NCI-H748 (cell line): ENCODE measurements at regions not wholly inside any gene's neighbourhood (a gene's known extent, or its start where the extent isn't known, plus 50 kb on each side); places are given as distances from the start of the nearest gene placed in this dataset.
"Not testable (repeated sequence)": the region's sequence is repeated elsewhere in the genome, so short reads cannot be mapped to it uniquely, and the experiment has no call there.

ENCODE experiments used
- DNase-seq: peaks from one replicate; lab custom pipeline; 2025; ENCODE audit not compliant: unreplicated experiment; lab: John Stamatoyannopoulos, UW

DNA sequence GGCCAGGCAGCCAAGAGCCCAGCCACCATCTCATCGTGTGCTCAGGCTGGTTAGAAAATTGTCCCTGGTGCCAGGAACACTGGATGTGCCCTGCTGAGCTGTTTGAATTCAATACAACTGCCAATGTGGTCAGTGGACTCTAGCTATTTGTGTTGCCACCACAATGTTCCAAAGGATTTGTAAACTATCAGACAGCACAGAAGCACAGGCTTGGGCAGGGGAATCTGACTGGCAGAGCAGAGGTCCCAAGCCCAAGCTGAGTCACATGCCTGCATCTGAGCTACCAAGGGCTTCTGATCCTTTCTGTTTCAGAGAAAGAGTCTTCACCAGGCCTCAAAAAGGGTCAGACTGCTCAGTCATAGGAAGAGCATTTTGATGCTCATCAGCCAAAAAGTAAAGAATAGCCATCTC is 232.1 kb upstream of the SEMA3C start:
- DNase-seq, result no peak

DNA sequence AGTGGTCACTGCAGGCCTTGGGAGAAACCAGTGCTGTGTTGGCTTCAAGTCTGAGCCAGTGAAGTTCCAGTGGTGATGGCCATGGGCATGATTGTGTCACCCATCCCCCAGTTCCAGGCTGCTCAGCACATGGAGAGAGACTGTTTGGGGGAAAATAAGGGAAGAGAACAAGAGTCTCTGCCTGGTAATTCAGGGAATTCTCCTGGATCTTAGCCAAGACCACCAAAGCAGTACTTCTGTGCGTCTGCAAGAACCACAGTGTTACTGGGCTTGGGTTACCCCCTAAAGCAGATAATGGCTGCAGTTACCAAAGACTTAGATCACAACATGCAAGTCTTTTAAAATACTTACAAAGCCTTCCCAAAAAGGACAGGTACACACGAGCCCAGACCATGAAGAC is 225.0 kb upstream of the SEMA3C start:
- DNase-seq, result no peak

DNA sequence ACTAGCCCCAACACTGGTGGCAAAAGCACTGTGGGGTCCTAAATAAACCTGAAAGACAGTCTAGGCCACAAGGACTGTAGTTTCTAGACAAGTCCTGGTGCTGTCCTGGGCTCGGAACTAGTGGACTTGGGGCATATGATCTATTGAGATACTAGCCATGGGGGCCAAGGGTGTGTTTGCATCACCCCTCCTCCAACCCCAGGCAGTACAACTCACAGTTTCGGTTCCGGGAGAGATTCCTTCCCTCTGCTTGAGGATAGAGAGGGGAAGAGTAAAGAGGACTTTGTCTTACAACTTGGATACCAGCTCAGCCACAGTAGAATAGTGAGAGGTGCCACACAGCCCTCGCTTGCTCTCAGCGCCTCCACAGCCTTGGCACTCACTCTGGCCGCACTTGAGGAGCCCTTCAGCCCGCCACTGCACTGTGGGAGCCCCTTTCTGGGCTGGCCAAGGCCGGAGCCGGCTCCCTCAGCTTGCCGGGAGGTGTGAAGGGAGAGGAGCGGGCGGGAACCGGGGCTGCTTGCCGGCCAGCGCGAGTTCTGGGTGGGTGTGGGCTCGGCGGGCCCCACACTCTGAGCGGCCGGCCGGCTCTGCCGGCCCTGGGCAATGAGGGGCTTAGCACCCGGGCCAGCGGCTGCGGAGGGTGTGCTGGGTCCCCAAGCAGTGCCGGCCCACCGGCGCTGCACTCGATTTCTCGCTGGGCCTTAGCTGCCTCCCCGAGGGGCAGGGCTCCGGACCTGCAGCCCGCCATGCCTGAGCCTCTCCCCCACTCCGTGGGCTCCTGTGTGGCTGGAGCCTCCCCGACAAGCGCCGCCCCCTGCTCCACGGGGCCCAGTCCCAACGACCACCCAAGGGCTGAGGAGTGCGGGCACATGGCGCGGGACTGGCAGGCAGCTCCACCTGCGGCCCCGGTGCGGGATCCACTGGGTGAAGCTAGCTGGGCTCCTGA is 222.7 kb upstream of the SEMA3C start:
- not testable (repeated sequence) for DNase-seq

DNA sequence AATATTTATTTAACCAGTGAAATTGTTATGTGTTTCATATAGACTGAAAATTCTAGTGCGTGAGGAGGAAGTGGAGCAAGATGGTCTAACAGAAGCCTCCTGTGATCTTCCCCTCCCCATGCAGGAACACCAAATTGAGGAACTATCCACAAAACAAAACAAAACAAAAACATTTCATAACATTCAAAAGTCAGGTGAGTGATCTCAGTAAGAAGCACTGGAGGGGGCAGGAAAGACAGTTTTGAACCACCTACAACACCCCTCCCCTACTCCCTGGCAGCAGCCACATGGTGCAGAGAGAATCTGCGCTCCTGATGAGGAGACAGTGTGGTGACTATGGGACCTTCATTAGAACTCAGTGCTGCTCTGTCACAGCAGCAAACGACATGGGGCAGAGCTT is 221.9 kb upstream of the SEMA3C start:
- DNase-seq, result no peak

DNA sequence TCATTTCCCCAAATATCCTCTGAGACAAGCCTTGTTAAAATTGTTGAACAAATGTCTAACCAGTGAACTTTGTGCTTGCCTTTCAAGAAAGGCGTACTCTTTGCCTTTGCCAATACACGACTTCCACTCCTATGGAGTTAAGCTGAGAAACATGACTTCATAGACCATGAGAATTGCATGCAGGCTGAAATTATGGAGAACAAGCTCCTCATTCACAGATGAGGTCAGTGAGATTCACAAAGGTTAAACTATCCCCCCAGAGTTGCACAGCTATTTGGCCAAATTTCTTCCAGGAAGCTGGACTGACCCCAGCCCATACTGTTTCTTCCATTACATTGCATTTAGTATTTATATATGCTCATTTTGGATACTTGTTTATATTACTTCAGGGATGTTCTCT is 221.4 kb upstream of the SEMA3C start:
- DNase-seq, result no peak

DNA sequence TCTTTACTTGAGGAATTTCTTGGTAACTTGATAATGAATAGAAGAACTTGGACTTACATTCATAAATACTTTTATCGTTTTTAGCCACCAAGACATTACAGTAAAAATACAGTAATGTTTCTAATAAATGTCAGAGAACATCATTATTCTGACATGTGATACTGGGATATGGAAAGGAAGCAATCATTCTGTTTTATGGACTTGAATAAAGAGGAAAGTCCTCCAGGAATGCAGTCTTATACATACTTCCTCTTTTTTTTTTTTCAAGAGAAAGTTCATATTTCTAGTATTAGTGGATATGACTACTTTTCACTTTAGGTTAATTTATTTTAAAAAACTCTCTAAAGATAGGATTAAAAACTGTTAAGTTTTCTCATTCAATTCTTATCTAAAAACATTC is 220.0 kb upstream of the SEMA3C start:
- DNase-seq, result no peak

DNA sequence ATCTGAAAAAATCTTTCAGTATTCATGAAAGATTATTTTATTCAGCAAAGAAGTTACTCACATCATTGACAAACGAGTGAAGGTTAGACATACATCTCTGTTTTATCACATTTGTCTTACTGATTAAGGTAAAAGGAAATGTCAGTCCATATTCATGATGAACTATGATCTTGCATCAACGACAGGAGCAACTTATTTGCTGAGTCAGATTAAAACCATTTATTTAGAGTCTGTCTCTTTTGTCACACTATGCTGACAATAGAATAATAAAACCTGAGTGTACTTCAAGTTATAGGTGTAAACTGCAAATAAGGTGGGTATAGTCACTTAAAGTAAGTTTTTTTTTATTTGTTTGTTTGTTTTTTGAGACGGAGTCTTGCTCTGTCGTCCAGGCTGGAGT is 216.5 kb upstream of the SEMA3C start:
- DNase-seq, result no peak

DNA sequence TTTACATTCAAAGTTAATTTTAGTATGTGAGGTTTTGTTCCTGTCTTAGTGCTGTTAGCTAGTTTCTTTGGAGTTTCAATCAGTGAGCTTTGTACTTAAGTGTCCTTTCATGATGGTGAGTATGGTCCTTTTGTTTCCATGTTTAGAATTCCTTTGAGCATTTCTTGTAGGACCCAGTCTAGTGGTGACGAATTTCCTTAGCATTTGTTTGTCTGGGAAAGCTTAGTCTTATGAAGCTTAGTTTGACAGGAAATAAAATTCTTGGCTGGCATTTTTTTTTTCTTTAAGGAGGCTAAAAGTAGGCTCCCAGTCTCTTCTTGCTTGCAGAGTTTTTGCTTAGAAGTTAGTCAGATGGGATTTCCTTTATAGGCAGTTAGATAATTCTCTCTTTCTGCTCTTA is 209.2 kb upstream of the SEMA3C start:
- DNase-seq, result no peak

DNA sequence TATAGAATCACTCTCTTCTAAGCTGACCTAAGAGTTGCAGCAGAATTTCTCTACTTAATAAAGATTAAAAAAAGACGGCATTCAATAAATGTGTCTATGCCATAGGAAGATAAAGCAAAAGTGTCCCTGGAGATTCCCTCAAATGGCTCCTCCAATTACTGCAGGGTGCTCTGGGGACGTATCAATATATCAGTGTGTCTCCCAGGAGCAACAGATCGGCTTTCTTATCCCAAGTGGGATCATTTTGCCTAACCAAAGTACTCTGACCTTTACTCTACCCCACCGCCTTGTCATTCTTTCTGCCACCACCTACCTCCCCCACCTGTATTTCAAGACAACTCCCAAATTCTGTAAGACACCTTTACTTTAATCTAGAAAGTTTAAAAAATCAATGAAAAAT is 202.0 kb upstream of the SEMA3C start:
- no peak for DNase-seq

DNA sequence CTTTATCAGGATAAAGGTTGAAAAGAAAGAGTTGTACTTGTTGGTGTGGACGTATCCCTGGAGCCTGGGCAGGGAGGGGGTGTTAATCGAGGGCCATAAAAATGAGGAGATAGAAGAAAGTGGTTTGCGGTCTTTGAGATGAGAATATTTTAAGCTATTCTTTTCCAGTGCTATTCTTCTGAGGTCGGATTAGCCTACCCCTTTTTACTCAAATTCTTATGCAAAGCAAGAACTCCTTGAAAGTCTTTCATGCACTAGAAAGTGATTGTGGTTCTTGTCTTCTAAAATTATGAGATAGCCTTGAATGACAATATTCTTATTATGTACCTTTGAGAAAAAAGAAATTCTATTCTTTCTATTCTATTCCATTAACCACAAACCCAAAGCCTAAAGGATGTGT is 201.3 kb upstream of the SEMA3C start:
- no peak for DNase-seq

DNA sequence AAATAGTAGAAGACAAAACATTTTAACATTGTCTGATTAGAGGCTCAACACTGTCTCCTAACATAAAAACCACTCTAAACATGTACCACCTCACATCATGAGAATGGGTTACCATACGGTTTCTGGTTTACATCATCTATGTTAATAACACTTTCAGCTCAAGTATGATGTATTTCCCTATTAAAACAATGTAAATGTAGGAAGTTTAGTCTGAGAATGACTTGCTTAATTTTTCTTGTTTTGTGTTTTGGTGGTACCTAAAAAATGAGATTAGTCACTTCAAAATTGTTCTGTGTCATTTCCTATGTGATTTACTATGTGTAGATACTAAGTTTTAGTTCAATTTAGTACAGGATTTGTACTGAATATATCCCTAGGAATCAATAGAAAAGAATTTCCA is 195.8 kb upstream of the SEMA3C start:
- no peak for DNase-seq

DNA sequence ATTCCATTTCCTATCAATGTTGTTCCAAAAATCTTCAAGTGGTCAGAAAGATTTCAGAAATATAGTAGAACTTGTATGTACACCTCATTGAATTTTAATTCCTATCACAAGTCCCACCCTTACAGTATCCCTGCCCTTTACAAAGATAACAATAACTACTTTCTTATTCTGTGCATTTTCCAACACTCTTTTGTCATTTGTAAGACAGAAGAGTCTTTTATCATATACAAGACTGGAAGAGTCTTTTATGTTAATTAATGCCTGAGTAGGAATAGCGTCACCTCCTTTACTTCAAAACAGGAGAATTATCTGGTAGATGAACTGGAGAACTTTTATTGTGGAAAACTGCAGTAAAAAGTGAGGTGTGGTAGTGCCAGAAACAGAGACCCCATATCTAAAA is 193.9 kb upstream of the SEMA3C start:
- DNase-seq, result no peak

DNA sequence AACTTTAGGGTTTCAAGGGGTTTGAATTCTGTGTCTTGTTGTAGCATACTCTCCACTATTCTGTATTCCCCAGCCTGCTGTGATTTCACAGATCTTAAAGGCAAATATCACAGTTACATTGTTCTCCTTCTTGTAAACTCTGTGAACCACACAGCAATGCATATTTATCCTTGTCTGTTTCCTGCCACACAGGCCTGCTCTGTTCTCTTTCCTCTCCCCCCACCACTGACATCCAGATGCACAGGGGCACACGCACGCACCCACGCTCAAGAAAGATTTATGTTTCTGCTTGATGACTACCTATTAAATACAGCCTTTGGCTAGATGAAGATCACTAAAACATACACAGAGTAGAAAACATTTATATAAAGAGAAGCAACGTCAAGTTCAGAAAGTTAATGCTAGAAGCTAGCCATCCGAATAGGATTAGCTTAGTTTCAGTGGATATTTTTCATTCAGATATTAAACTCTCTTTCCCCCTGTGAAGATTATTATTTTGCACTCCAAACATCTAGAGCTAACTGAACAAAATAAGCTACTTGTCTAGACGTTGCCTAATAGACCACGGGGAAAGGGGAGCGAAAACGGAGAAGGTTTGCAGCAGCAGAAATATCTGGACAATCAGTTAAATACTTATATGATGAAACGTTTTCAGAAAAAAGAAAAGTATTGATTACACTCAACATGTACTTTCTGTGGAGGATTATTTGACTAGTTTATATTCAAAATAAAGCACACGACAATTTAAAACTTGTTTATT is 193.1 kb upstream of the SEMA3C start:
- no peak for DNase-seq

DNA sequence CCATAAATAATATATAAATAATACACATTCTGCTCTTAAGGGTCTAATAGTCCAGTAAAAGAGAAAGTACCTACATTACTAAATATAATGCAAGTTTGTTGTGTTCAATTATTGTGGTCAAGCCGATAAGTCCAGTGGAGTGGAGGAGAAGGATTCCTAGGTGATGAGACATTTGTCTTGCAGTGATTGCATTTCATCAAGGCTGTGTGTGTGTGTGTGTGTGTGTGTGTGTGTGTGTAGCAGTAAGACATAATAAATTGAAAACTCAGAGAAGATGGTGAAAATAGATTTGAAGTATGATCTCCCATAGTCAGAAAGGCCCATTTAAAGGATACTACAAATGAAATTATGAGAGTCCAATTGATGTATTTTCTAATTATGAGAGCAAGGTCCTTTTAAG is 192.5 kb upstream of the SEMA3C start:
- no peak for DNase-seq

DNA sequence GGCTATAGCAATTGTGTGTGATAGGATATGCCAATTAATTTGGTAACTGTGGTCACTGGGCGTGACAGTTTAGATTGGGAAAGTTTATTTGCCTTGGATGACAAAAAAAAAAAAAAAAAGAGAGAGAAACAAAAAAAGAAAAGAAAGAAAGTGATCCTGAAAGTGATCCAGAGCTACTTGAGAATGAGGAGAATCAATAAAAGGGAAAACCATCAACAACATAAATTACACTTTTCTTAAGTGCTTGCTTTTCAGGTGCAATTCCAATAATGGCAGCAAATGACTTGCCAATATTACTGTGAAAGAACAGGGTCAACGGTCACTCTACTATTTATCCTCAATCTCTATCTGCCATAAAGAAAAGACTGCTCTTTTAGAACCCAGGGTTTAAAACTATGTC is 191.8 kb upstream of the SEMA3C start:
- DNase-seq, result peak; percentile 74

DNA sequence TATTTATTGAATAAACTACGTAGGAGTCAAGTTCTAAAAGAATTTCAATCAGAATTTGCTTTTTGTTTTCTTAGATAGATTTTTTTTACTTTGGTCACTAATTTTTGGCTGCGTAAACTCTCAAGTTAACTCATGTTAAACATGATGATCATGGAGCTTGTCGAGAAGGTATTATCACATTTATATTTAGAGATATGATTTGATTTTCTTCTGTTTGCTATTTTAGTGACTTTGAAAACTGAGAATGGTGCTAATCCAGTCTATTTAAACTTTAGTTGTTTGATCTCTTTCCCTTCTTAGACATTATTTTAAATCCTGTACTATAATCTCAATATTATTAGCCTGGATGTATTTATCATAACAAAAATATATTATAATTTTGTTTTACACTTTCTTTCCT is 179.4 kb upstream of the SEMA3C start:
- no peak for DNase-seq

DNA sequence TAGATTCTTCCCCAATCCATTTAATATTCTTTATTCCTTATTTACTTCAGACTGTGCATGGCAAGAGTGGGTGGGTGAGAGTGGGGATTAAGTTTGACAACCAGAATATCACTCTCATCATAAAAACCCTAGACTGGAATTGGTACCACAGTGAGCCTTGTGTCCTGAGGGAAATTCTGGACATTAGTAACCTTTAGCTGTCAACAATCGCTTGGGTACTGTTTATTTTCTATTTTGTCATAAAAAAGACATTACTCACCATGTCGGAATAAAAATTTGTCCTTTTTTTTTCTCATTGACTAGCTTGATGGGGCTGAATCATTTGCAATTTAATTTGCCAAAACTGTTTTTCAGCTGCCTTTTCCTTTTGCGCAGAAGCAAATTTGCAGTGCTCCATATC is 176.1 kb upstream of the SEMA3C start:
- no peak for DNase-seq

DNA sequence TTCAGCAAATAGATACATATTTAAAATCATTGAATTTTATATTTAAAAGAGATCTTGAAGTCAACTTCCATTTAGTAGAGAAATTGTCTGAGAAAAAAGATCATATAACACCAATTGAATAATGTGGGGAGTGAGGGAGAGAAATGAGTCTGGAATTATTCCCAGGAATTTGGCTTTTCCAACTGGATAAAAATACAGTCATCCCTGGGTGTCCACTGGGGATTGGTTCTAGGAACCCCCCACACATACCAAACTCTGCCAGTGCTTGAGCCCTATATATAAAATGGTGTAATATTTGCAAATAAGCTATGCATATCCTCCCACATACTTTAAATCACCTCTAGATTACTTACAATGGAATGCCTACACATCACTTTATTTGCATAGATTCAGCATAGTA is 162.8 kb upstream of the SEMA3C start:
- DNase-seq, result no peak

DNA sequence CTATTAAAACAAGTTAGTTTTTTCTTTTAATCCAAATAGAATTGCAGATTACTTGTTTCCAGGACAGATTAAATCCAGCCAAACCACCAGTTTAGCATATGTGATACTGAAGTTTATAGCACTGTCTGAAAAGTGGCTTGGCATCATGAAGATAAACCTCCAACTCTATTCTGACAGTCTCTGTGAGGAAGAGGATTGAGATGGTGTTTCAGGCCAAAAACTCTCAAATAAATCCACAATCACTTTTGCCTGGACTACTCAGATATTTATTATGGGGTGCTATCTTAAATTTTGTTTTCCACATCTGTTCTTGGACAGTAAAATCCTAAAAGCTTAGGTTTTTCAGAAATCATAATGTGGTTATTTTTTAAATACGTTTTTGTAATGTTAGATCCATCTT is 161.7 kb upstream of the SEMA3C start:
- DNase-seq, result no peak

DNA sequence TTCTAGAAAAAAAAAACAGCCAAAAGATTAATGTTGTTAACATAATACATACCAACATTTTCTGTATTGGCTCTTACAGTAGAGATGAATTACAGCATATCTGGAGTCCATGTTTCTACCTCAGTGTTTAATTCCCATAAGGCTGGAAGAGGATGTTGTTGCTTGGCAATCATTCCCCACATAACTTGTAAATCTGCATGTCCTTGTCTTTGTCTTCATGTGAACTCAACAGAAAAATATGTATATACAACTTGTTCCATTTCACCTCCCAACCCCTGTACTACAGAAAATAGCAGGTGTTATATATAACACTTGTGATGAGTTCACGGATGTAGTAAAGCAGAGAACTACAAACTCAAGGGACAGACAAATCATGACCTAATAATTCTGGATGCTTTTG is 160.9 kb upstream of the SEMA3C start:
- DNase-seq, result no peak

DNA sequence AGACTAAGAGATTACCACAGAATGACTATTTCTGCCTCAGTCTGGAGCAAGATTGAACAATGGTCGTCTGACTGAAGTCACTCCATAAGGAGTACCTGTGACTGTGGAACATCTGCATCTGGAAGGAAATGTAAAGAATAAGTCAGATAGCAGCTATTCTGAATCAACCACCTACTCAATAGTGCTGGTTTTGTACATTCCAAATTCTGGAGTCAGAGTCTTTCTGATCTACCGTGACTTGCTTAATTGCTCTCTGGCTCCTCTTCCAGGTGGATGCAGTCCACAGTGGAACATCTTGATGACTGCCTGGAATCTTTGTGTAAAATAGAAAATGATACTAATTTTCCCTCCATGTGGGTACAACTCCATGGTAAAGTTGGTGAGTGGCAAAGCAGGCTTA is 156.3 kb upstream of the SEMA3C start:
- no peak for DNase-seq

DNA sequence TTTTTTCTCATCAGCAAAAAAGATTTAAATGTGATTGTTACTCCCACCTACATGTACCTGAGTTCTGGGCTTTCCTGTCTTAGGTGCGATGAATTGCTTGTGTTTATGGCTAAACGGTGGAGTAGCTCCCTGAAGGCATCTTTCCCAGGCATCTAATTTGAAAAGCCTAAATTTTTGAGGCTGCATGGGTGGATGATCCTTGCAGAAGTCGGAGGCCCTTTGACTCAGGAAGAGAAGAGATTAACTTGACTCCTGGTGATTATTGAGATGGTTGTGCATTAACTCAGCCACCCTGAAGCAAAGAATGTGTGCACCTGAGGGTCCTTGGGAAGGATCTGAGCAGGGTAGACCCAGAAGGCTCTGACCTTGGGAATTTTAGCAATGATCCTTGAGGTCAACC is 155.6 kb upstream of the SEMA3C start:
- DNase-seq, result no peak

DNA sequence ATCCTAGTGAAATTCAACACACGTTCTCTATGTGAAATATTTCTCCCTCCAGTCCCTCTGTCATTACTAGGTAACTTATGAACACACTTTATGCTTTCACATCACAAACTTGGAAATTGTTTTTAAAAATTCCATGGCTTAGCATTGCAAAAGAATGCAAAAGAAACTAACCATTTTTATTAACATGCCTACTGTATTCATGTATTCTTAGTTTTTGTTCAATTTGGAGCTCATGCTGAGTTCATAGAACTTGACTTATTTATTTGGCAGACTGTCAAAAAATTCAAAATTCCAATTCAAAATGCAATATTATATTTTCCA is 155.0 kb upstream of the SEMA3C start:
- DNase-seq, result no peak
